ENCODE measurements at regions not wholly inside any gene's neighbourhood (a gene's known extent, or its start where the extent isn't known, plus 50 kb on each side); places are given as distances from the start of the nearest gene placed in this dataset.

- no peak for TF ChIP-seq CTCF (conservative IDR thresholded peaks at IDR 0.05)
- Histone ChIP-seq H3K27ac (ENCODE audit: insufficient read length, low read depth, low read length) (no peak overlapping the region), H3T11ph (ENCODE audit: low read length) (no peak overlapping the region), H2BK5ac (ENCODE audit: insufficient read length, low read length) (no peak overlapping the region), H3K18ac (ENCODE audit: insufficient read length, low read depth, low read length) (no peak overlapping the region), H3K4me1 (ENCODE audit: insufficient read depth, low read length) (no peaks in the 10 kb centered on the region), H3K79me1 (ENCODE audit: insufficient read depth, low read depth, low read length, poor library complexity, severe bottlenecking) (no peaks in the 10 kb centered on the region), H3K23ac (ENCODE audit: insufficient read length, low read depth, low read length) (no peak overlapping the region), H3K27me3 (ENCODE audit: insufficient read depth, low read length) (no peaks in the 10 kb centered on the region), H2AK5ac (ENCODE audit: insufficient read length, low read length) (no peak overlapping the region), H2AFZ (ENCODE audit: low read length) (no peak overlapping the region), H4K5ac (ENCODE audit: insufficient read length, low read depth, low read length) (no peak overlapping the region), H3K9me3 (ENCODE audit: control insufficient read depth, low read depth, low read length) (no peaks in the 10 kb centered on the region), H2BK20ac (ENCODE audit: low read depth, low read length, poor library complexity, severe bottlenecking) (no peak overlapping the region), H3K14ac (ENCODE audit: insufficient read depth, low read length) (no peak overlapping the region), H2BK15ac (ENCODE audit: low read depth, low read length) (no peak overlapping the region), H4K8ac (replicated peaks; ENCODE audit: insufficient read length, low read depth, low read length) (no peak overlapping the region), H4K91ac (ENCODE audit: insufficient read length, low read depth, low read length) (no peak overlapping the region), H3K79me2 (ENCODE audit: insufficient read depth, low read length) (no peaks in the 10 kb centered on the region), H3K9ac (ENCODE audit: extremely low read depth, insufficient read length, low read length) (no peak overlapping the region), H3K56ac (ENCODE audit: insufficient read length, low read depth, low read length) (no peak overlapping the region), H2BK120ac (ENCODE audit: low read depth, low read length, poor library complexity, severe bottlenecking) (no peak overlapping the region), H3K4ac (ENCODE audit: low read depth, low read length) (no peak overlapping the region), H3K4me2 (ENCODE audit: insufficient read depth, insufficient read length, low read length) (no peak overlapping the region), H2BK12ac (ENCODE audit: insufficient read length, low read depth, low read length) (no peak overlapping the region), H3K23me2 (ENCODE audit: insufficient read length, low read depth, low read length, poor library complexity, severe bottlenecking) (no peaks in the 10 kb centered on the region), H4K20me1 (ENCODE audit: control insufficient read depth, insufficient read depth, insufficient read length) (no peaks in the 10 kb centered on the region)
- Mint-ChIP-seq H3K27ac (no peak overlapping the region), H3K36me3 (ENCODE audit: insufficient read depth in 1 of 3, low read depth in 3 of 3) (no peaks in the 10 kb centered on the region), H3K4me1 (peaks cover 9 to 12% of the 10 kb centered on the region in 2 experiments), H3K9me3 (no peaks in the 10 kb centered on the region; a peak in 1 of 5 replicates), H3K4me3 (no peak overlapping the region), H3K27me3 (ENCODE audit: low read depth) (no peaks in the 10 kb centered on the region)
- no CpG with 5 or more reads among the region's 7 CpGs for WGBS (ENCODE audit: extremely low coverage, insufficient read length, low lambda C conversion rate)
- no peak for DNase-seq
Observed at GRCh38 chr12:94079566-94080340, 68.6 kb upstream of the PLXNC1 start.

All from H9 (cell line).